ENCODE measurements at regions not wholly inside any gene's neighbourhood (a gene's known extent, or its start where the extent isn't known, plus 50 kb on each side); places are given as distances from the start of the nearest gene placed in this dataset.

- no peak overlapping the region for H2AFZ ChIP-seq (ENCODE audit: low read depth, low read length, poor library complexity, severe bottlenecking)
- no peak overlapping the region for H3K9ac ChIP-seq (ENCODE audit: low read length)
- intact Hi-C loops (cut with micrococcal nuclease): no loop called here
- H3K4me1 ChIP-seq (ENCODE audit: control insufficient read depth in 1 of 2, insufficient read depth in 2 of 2, low read length in 2 of 2): no peaks in the 10 kb centered on the region
- H3K27ac ChIP-seq (ENCODE audit: low read depth, low read length): no peak overlapping the region
- no peak for TF ChIP-seq SIN3A (IDR thresholded peaks at IDR 0.05; ENCODE audit: low read depth)
- no peak for TF ChIP-seq POLR2A (IDR thresholded peaks at IDR 0.05; ENCODE audit: borderline replicate concordance, extremely low read depth, insufficient read depth, insufficient read length)
- no peak for TF ChIP-seq CEBPB (IDR thresholded peaks at IDR 0.05; ENCODE audit: low read depth)
- no peak for TF ChIP-seq POLR2AphosphoS5 (IDR thresholded peaks at IDR 0.05; ENCODE audit: low read depth, low read length)
- no peak for TF ChIP-seq FOSL1 (IDR thresholded peaks at IDR 0.05; ENCODE audit: low read depth)
- TF ChIP-seq YY1 (IDR thresholded peaks at IDR 0.05; ENCODE audit: extremely low read depth, insufficient replicate concordance, low read depth, low read length): no peak
- no peak for TF ChIP-seq REST (IDR thresholded peaks at IDR 0.05; ENCODE audit: low read depth)
- TF ChIP-seq EZH2 (IDR thresholded peaks at IDR 0.05): no peak
- TF ChIP-seq ZFX (IDR thresholded peaks at IDR 0.05): no peak
- no peak for TF ChIP-seq ZNF274 (IDR thresholded peaks at IDR 0.05; ENCODE audit: low read depth, low read length)
- no peak for TF ChIP-seq ELF1 (IDR thresholded peaks at IDR 0.05; ENCODE audit: borderline replicate concordance, low read depth)
- no peak for TF ChIP-seq TCF7L2 (IDR thresholded peaks at IDR 0.05; ENCODE audit: borderline replicate concordance, extremely low read depth, insufficient read depth, insufficient read length)
- no peak overlapping the region for H3K4me3 ChIP-seq (replicated peaks in 1 of 2; ENCODE audit: low read depth in 1 of 2, low read length in 2 of 2)
- no peaks in the 10 kb centered on the region for H3K27me3 ChIP-seq (ENCODE audit: insufficient read depth, low read length)
- no peaks in the 10 kb centered on the region for H4K20me1 ChIP-seq (ENCODE audit: insufficient read depth)
- H3K36me3 ChIP-seq (ENCODE audit: control insufficient read depth in 1 of 2, insufficient read depth in 2 of 2, low read length in 2 of 2): no peaks in the 10 kb centered on the region
- ChIA-PET POLR2A (no interaction called here), RAD21 (ENCODE audit: low non-redundant PET in 1 of 2, low total read pairs in 2 of 2, uncharacterized antibody in 2 of 2, unreplicated experiment in 2 of 2) (no interaction called here), CTCF (no interaction called here)
- H3K9me3 ChIP-seq (ENCODE audit: control insufficient read depth in 1 of 2, insufficient read depth in 1 of 2, low read depth in 1 of 2, low read length in 2 of 2): no peaks in the 10 kb centered on the region
- H3K4me2 ChIP-seq (ENCODE audit: low read length): no peak overlapping the region
- H3K79me2 ChIP-seq (ENCODE audit: insufficient read depth, low read length): no peaks in the 10 kb centered on the region
- no peak for DNase-seq (ENCODE audit: low read depth, low spot score)
- no peaks in the 10 kb centered on the region for H3K9me2 ChIP-seq (ENCODE audit: insufficient read depth)
- no TSS peak for BruUV-seq (replicated peaks)
- no peak for ATAC-seq
Measured at GRCh38 chr2:185526161-185526560, 212.4 kb upstream of the FSIP2 start.

Data from HCT116 (cell line).